ENCODE measurements at regions not wholly inside any gene's neighbourhood (a gene's known extent, or its start where the extent isn't known, plus 50 kb on each side); places are given as distances from the start of the nearest gene placed in this dataset.
"Not testable (repeated sequence)": the region's sequence is repeated elsewhere in the genome, so short reads cannot be mapped to it uniquely, and the experiment has no call there.

DNA sequence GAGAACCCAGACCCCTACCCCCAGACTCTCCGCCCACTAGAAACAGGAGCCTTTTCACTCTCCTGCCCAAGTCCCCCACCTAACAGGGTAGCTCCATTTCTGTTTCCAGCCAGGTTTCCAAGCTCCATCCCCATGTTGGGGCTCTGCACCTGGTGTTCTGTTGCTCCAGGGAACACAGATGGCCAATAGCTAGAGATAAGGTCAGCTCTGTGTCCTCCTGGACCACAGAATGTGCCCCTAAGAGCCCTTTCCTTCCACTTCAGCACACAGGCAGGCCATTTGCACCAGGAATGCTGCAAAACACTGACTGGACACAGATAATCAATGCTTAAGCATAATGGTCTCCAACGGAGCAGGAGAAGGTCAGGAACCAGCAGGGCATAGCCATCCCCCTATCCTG lies 159.4 kb downstream of the QRSL1 start:
- Histone ChIP-seq H3K27ac (ENCODE audit: low read depth in 1 of 2, low read length in 1 of 2) (no peak overlapping the region), H3K4me1 (ENCODE audit: control insufficient read depth in 2 of 2, insufficient read depth in 2 of 2, low read length in 2 of 2) (no peaks in the 10 kb centered on the region), H3K27me3 (ENCODE audit: control insufficient read depth in 2 of 2, insufficient read depth in 1 of 2, low read length in 1 of 2) (peaks cover 0 to 5% of the 10 kb centered on the region in 2 donors), H3K36me3 (ENCODE audit: control insufficient read depth in 2 of 2, insufficient read depth in 2 of 2, low read length in 1 of 2) (no peaks in the 10 kb centered on the region), H3K9me3 (ENCODE audit: control insufficient read depth in 2 of 2, insufficient read depth in 1 of 2, low read length in 1 of 2) (no peaks in the 10 kb centered on the region), H3K4me3 (ENCODE audit: low read length in 2 of 2) (no peak overlapping the region)
- WGBS, result 90% methylated on average over 2 of the region's 2 CpGs
- DNase-seq (ENCODE audit: low read depth in 6 of 9, low spot score in 9 of 9), result no peak

DNA sequence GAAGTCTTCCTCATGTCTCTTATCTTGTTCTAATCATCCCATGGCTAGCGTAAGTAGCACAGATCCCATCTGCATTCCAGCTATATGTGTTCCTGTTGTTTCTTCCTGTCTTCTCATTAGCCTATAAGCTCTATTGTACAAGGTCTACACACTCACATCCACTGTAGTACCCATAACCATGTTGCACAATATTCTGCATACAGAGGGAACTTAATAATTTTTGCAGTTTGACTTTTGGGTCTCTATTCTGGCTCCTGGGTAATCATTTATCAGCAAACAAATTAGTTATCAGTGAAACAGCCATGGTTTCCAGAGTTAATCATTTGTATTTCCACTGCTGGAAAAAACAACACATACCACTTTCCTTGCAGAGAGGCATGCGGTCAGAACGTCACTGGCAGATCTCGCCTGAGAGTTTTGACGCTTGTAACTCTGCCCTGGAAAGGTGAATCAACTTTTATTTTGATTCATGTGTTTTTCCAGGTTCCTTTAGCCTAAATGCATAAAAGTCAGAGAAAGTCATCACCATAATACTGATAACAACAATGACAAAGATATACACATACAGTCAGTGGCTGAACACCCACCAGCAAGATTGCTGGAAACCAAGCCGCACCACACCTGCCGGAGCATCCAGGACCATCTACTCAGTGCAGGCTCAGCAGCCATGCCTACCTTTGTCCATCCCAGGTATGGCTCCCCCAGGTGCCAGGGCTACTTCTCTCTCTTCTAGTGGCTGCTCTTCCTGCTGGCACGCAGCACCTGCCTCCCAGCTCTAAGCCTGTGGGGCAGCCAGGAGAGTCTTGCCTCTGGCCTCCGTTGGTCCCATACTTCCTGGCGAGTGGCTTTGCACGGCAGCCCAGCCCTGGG lies 158.2 kb downstream of the QRSL1 start:
- Histone ChIP-seq H3K36me3 (ENCODE audit: control insufficient read depth in 2 of 2, insufficient read depth in 2 of 2, low read length in 1 of 2) (no peaks in the 10 kb centered on the region), H3K27me3 (ENCODE audit: control insufficient read depth in 2 of 2, insufficient read depth in 1 of 2, low read length in 1 of 2) (no peaks in the 10 kb centered on the region), H3K27ac (ENCODE audit: low read depth in 1 of 2, low read length in 1 of 2) (no peak overlapping the region), H3K4me3 (ENCODE audit: low read length in 2 of 2) (no peak overlapping the region), H3K4me1 (ENCODE audit: control insufficient read depth in 2 of 2, insufficient read depth in 2 of 2, low read length in 2 of 2) (no peaks in the 10 kb centered on the region), H3K9me3 (ENCODE audit: control insufficient read depth in 2 of 2, insufficient read depth in 1 of 2, low read length in 1 of 2) (no peaks in the 10 kb centered on the region)
- no peak for DNase-seq (ENCODE audit: low read depth in 6 of 9, low spot score in 9 of 9)
- 90% methylated on average over 11 of the region's 11 CpGs for WGBS

DNA sequence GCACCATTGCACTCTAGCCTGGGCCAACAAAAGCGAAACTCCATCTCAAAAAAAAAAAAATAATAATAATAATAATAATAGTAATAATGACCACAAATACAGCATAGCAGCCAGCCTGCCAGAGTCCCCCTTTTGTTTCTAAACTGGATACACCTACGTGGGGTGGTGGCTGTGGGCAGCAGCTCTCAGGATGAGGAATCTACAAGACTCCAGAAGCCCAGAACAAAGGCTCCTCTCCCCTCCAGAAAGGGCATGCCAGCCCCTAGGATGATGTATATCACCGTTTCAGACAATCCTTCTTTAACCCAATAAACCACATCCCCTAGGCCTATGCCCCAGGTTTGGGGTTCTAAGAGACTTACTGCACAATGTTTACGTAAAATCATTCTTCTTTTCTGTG lies 155.9 kb downstream of the QRSL1 start:
- Histone ChIP-seq H3K27ac (ENCODE audit: low read depth in 1 of 2, low read length in 1 of 2) (no peak overlapping the region), H3K9me3 (ENCODE audit: control insufficient read depth in 2 of 2, insufficient read depth in 1 of 2, low read length in 1 of 2) (no peaks in the 10 kb centered on the region), H3K36me3 (ENCODE audit: control insufficient read depth in 2 of 2, insufficient read depth in 2 of 2, low read length in 1 of 2) (no peaks in the 10 kb centered on the region), H3K27me3 (ENCODE audit: control insufficient read depth in 2 of 2, insufficient read depth in 1 of 2, low read length in 1 of 2) (no peaks in the 10 kb centered on the region), H3K4me3 (ENCODE audit: low read length in 2 of 2) (no peak overlapping the region), H3K4me1 (ENCODE audit: control insufficient read depth in 2 of 2, insufficient read depth in 2 of 2, low read length in 2 of 2) (no peaks in the 10 kb centered on the region)
- no peak for DNase-seq (ENCODE audit: low read depth in 6 of 9, low spot score in 9 of 9)
- 74% methylated on average over 4 of the region's 4 CpGs for WGBS

DNA sequence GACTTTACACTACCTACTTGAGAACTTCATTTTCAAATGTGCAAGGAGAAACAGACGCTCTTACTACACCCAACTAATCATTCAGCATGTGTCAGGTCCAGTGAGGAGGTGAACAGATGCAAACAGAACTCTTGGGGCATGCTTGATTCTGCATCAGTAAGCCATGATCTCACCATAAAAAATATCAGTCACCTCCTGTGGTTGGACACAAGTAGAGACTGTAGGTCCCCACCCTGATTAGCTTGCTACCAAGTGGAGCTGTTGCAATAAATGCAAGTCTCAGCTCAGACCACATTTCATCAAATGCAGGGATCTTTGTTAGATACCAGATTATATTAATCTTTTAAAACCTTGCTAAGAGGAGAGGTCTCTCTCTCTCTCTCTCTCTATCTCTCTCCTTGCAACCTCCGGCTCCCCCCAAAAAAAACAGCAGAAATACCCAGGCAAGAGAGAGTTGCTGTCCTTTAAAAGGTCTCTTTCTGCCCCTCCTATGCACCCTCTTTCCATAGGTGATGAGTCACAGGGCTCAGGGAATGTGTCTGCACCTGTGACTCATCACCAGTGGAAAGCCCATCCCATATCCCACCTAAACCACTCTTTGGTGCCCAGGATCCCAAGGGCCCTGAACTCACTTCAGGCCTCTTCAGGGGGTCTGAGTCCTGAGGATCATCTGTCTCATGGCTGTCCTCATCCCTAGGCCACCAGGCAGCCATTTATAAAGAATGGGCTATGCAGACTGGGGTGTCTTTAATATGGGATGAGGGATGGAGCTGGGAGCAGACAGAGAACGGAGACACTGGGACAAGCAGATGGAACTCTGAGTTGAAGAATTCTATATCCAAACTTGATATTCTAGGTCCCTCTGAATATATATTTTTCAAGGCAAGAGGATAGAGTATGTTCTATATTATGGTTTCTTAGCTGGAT lies 154.5 kb downstream of the QRSL1 start:
- Histone ChIP-seq H3K27ac (ENCODE audit: low read depth in 1 of 2, low read length in 1 of 2) (no peak overlapping the region), H3K27me3 (ENCODE audit: control insufficient read depth in 2 of 2, insufficient read depth in 1 of 2, low read length in 1 of 2) (no peaks in the 10 kb centered on the region), H3K4me3 (ENCODE audit: low read length in 2 of 2) (no peak overlapping the region), H3K9me3 (ENCODE audit: control insufficient read depth in 2 of 2, insufficient read depth in 1 of 2, low read length in 1 of 2) (no peaks in the 10 kb centered on the region), H3K36me3 (ENCODE audit: control insufficient read depth in 2 of 2, insufficient read depth in 2 of 2, low read length in 1 of 2) (no peaks in the 10 kb centered on the region), H3K4me1 (ENCODE audit: control insufficient read depth in 2 of 2, insufficient read depth in 2 of 2, low read length in 2 of 2) (no peaks in the 10 kb centered on the region)
- DNase-seq (ENCODE audit: low read depth in 6 of 9, low spot score in 9 of 9), result no peak
- WGBS, result 94% methylated on average over 3 of the region's 3 CpGs

DNA sequence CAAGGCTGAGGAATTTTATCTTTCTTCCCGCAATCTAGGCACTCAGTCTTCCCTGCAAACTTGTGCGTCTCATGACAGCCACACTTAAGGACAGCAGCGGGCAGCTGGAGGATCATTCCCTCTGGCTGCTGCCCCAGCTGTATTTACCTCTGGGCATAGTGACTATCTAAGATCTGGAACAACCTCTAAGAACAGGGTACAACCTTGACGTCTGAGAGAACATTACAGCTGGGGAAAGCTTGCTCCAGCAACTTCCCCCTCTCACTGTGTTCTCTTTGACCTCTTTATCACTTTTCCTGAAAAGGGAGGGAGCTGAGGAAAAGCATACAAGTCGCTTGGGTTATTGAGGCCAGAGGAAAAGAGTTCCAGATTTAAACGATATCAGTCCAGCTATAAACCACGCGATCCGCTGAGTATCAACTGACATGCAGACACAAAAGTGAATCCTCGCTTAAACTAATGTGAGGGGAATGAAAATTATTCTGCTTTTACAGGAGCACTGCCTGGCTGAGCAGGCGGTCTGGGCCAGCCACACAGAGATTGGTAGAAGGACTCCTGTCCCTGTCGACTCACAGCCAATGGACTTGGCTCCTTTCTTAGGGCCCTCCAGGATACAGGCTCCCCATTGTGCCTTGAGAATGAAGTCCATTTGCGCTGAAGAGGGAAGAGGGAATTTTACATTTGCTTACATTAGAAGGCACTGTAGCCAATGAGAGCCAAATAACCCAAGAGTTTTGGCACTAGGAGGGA lies 153.3 kb downstream of the QRSL1 start:
- Histone ChIP-seq H3K36me3 (ENCODE audit: control insufficient read depth in 2 of 2, insufficient read depth in 2 of 2, low read length in 1 of 2) (no peaks in the 10 kb centered on the region), H3K4me1 (ENCODE audit: control insufficient read depth in 2 of 2, insufficient read depth in 2 of 2, low read length in 2 of 2) (no peaks in the 10 kb centered on the region), H3K4me3 (ENCODE audit: low read length in 2 of 2) (no peak overlapping the region), H3K27ac (ENCODE audit: low read depth in 1 of 2, low read length in 1 of 2) (no peak overlapping the region), H3K27me3 (ENCODE audit: control insufficient read depth in 2 of 2, insufficient read depth in 1 of 2, low read length in 1 of 2) (no peaks in the 10 kb centered on the region), H3K9me3 (ENCODE audit: control insufficient read depth in 2 of 2, insufficient read depth in 1 of 2, low read length in 1 of 2) (no peaks in the 10 kb centered on the region)
- WGBS, result 71% methylated on average over 13 of the region's 13 CpGs
- DNase-seq (ENCODE audit: low read depth in 6 of 9, low spot score in 9 of 9), result no peak

DNA sequence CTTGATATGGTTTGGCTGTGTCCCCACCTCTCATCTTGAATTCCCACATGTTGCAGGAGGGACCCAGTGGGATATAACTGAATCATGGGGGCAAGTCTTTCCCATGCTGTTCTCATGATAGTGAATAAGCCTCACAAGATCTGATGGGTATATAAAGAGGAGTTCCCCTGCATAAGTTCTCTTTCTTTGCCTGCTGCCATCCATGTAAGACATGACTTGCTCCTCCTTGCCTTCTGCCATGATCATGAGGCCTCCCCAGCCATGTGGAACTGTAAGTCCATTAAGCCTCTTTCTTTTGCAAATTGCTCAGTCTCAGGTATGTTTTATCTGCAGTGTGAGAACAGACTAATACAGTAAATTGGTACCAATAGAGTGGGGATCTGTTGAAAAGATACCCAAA lies 150.2 kb downstream of the QRSL1 start:
- not testable (repeated sequence) for H3K9me3 ChIP-seq (ENCODE audit: control insufficient read depth in 2 of 2, insufficient read depth in 1 of 2, low read length in 1 of 2); DNase-seq (ENCODE audit: low read depth in 6 of 9, low spot score in 9 of 9)

DNA sequence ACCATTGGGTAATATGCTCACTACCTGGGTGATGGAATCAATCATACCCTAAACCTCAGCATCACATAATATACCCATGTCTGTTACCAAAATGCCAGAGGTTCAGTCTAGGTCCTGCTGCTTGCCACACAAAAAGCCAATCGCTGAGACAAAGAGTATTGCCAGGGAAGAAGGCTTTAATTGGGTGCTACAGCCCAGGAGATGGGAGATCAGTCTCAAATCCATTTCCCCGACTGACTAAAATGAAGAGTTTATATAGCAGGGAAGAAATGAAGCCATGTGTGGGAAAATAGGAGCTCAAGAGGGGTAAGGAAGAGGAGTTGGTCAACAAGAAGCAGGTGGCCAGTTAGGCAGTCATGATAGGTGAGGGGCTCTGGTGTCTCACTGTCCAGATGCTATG lies 149.6 kb downstream of the QRSL1 start:
- WGBS, result 96% methylated on average over 2 of the region's 2 CpGs
- Histone ChIP-seq H3K27me3 (ENCODE audit: control insufficient read depth in 2 of 2, insufficient read depth in 1 of 2, low read length in 1 of 2) (no peaks in the 10 kb centered on the region), H3K36me3 (ENCODE audit: control insufficient read depth in 2 of 2, insufficient read depth in 2 of 2, low read length in 1 of 2) (no peaks in the 10 kb centered on the region), H3K4me1 (ENCODE audit: control insufficient read depth in 2 of 2, insufficient read depth in 2 of 2, low read length in 2 of 2) (no peaks in the 10 kb centered on the region), H3K27ac (ENCODE audit: low read depth in 1 of 2, low read length in 1 of 2) (no peak overlapping the region), H3K4me3 (ENCODE audit: low read length in 2 of 2) (no peak overlapping the region), H3K9me3 (ENCODE audit: control insufficient read depth in 2 of 2, insufficient read depth in 1 of 2, low read length in 1 of 2) (no peaks in the 10 kb centered on the region)
- DNase-seq (ENCODE audit: low read depth in 6 of 9, low spot score in 9 of 9), result no peak

More for the DNA sequence above, 150.2 kb downstream of the QRSL1 start:
- not testable (repeated sequence) for H3K4me3 ChIP-seq (ENCODE audit: low read length in 2 of 2); H3K27ac ChIP-seq (ENCODE audit: low read depth in 1 of 2, low read length in 1 of 2); H3K36me3 ChIP-seq (ENCODE audit: control insufficient read depth in 2 of 2, insufficient read depth in 2 of 2, low read length in 1 of 2); H3K4me1 ChIP-seq (ENCODE audit: control insufficient read depth in 2 of 2, insufficient read depth in 2 of 2, low read length in 2 of 2); H3K27me3 ChIP-seq (ENCODE audit: control insufficient read depth in 2 of 2, insufficient read depth in 1 of 2, low read length in 1 of 2)

DNA sequence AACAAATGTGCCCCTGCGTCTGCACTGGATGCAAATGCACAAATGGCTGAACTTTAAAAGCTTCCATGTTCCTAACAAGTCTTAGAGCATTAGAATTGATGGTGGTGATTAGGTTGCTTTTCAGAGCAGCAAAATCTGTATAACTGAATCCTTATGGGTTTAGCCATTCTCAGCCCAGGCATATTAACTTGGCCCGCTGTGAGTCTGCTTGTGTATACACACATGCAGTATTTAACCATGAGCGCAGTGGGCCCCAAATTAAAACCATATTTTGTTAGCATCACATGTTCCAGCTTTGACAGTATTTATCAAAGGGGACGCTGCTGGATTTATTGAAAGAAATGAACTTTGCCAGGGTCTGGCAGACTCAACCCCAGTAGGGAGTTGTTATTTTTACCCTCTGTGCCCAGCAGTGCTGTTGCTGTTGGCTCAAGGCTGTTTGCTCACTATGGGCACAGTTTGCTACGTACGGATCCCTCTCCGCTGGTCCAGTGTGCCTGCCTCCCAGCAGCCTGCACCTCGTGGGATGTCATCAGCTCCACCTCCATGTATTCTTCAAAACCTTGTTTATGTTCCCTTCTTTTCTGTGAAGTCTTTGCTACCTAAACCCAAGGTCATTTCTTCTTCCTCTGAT lies 144.7 kb downstream of the QRSL1 start:
- no peaks in the 10 kb centered on the region for H3K4me1 ChIP-seq (ENCODE audit: control insufficient read depth in 2 of 2, insufficient read depth in 2 of 2, low read length in 2 of 2)
- no peak overlapping the region for H3K27ac ChIP-seq (ENCODE audit: low read depth in 1 of 2, low read length in 1 of 2)
- no peak overlapping the region for H3K4me3 ChIP-seq (ENCODE audit: low read length in 2 of 2)
- H3K36me3 ChIP-seq (ENCODE audit: control insufficient read depth in 2 of 2, insufficient read depth in 2 of 2, low read length in 1 of 2), result no peaks in the 10 kb centered on the region
- H3K27me3 ChIP-seq (ENCODE audit: control insufficient read depth in 2 of 2, insufficient read depth in 1 of 2, low read length in 1 of 2), result no peaks in the 10 kb centered on the region
- 94% methylated on average over 8 of the region's 8 CpGs for WGBS
- peaks cover 0 to 3% of the 10 kb centered on the region in 2 donors for H3K9me3 ChIP-seq (ENCODE audit: control insufficient read depth in 2 of 2, insufficient read depth in 1 of 2, low read length in 1 of 2)
- no peak for DNase-seq (ENCODE audit: low read depth in 6 of 9, low spot score in 9 of 9)

All from thymus (tissue), 11 donors.